ENCODE measurements at regions not wholly inside any gene's neighbourhood (a gene's known extent, or its start where the extent isn't known, plus 50 kb on each side); places are given as distances from the start of the nearest gene placed in this dataset.

DNA sequence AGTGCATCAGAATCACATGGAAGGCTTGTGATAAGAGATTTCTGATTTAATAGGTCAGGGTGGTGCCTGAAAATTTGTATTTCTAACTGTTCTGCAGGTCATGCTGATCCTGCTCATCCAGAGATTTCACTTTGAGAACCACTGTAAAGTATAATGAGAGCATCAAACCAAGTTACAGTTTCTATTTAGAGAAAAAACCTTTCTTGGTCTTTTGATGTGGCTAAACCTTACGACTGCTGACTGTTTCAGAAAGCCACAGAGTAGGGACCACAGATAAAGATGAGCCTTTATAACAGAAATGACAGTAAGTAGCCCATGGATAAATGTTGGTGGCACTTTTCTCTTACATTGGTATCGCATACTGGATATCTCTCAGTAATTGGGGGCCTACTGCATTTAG lies 109.4 kb upstream of the FANCL start:
- TF ChIP-seq POLR2AphosphoS5 (IDR thresholded peaks at IDR 0.05; ENCODE audit: low read depth, low read length) (no peak), TCF7L2 (IDR thresholded peaks at IDR 0.05; ENCODE audit: low read depth, low read length) (no peak), SIN3A (IDR thresholded peaks at IDR 0.05; ENCODE audit: borderline replicate concordance, insufficient read depth, low read depth, low read length) (no peak)
- TF ChIP-seq, protein P1, sequence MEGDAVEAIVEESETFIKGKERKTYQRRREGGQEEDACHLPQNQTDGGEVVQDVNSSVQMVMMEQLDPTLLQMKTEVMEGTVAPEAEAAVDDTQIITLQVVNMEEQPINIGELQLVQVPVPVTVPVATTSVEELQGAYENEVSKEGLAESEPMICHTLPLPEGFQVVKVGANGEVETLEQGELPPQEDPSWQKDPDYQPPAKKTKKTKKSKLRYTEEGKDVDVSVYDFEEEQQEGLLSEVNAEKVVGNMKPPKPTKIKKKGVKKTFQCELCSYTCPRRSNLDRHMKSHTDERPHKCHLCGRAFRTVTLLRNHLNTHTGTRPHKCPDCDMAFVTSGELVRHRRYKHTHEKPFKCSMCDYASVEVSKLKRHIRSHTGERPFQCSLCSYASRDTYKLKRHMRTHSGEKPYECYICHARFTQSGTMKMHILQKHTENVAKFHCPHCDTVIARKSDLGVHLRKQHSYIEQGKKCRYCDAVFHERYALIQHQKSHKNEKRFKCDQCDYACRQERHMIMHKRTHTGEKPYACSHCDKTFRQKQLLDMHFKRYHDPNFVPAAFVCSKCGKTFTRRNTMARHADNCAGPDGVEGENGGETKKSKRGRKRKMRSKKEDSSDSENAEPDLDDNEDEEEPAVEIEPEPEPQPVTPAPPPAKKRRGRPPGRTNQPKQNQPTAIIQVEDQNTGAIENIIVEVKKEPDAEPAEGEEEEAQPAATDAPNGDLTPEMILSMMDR (IDR thresholded peaks at IDR 0.05): no peak
- TF ChIP-seq, protein P2, sequence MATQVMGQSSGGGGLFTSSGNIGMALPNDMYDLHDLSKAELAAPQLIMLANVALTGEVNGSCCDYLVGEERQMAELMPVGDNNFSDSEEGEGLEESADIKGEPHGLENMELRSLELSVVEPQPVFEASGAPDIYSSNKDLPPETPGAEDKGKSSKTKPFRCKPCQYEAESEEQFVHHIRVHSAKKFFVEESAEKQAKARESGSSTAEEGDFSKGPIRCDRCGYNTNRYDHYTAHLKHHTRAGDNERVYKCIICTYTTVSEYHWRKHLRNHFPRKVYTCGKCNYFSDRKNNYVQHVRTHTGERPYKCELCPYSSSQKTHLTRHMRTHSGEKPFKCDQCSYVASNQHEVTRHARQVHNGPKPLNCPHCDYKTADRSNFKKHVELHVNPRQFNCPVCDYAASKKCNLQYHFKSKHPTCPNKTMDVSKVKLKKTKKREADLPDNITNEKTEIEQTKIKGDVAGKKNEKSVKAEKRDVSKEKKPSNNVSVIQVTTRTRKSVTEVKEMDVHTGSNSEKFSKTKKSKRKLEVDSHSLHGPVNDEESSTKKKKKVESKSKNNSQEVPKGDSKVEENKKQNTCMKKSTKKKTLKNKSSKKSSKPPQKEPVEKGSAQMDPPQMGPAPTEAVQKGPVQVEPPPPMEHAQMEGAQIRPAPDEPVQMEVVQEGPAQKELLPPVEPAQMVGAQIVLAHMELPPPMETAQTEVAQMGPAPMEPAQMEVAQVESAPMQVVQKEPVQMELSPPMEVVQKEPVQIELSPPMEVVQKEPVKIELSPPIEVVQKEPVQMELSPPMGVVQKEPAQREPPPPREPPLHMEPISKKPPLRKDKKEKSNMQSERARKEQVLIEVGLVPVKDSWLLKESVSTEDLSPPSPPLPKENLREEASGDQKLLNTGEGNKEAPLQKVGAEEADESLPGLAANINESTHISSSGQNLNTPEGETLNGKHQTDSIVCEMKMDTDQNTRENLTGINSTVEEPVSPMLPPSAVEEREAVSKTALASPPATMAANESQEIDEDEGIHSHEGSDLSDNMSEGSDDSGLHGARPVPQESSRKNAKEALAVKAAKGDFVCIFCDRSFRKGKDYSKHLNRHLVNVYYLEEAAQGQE (IDR thresholded peaks at IDR 0.05; ENCODE audit: insufficient read depth in 1 of 2, low read depth in 2 of 2, low read length in 1 of 2): no peak
- no peaks in the 10 kb centered on the region for H3K36me3 ChIP-seq (ENCODE audit: control insufficient read depth, insufficient read depth, low read length)
- H3K9me3 ChIP-seq (ENCODE audit: control insufficient read depth, insufficient read depth, low read depth, low read length): no peaks in the 10 kb centered on the region
- ChIA-PET POLR2A (no interaction called here), CTCF (no interaction called here)
- no peak overlapping the region for H3K27ac ChIP-seq (ENCODE audit: low read length)
- BruUV-seq (replicated peaks): no TSS peak
- no peaks in the 10 kb centered on the region for H3K4me1 ChIP-seq (ENCODE audit: control insufficient read depth, insufficient read depth, low read length)
- no peak overlapping the region for H3K4me3 ChIP-seq (ENCODE audit: low read depth in 2 of 2, low read length in 2 of 2)
- intact Hi-C loops (cut with micrococcal nuclease; ENCODE audit: unreplicated experiment) (no loop called here), in situ Hi-C loops (cut with HindIII; ENCODE audit: low pct_unique_long_range_greater_than_20kb, low sequenced_read_pairs) (no loop called here)
- DNase-seq (ENCODE audit: low read depth, low spot score): no peak
- no peak for ATAC-seq
- H3K27me3 ChIP-seq (ENCODE audit: control insufficient read depth, insufficient read depth, low read length): no peaks in the 10 kb centered on the region

DNA sequence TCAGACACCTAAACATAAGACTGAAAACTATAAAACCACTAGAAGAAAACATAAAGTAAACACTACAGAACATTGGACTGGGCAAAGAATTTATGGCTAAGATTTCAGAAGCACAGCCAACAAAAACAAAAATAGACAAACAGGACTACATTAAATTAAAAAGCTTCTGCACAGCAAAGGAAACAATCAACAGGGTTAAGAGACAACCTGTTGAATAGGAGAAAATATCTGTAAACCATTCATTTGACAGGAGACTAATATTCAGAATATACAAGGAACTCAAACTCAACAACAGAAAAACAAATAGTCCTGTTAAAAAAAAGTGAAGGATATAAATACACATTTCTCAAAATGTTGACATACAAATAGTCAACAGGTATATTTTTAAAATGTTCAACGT lies 106.7 kb upstream of the FANCL start:
- intact Hi-C loops (cut with micrococcal nuclease; ENCODE audit: unreplicated experiment): no loop called here
- ATAC-seq (no peak), DNase-seq (ENCODE audit: low read depth, low spot score) (no peak)
- POLR2A ChIA-PET: no interaction called here
- Histone ChIP-seq H3K9me3 (ENCODE audit: control insufficient read depth, insufficient read depth, low read depth, low read length) (no peaks in the 10 kb centered on the region), H3K27me3 (ENCODE audit: control insufficient read depth, insufficient read depth, low read length) (no peaks in the 10 kb centered on the region), H3K4me3 (ENCODE audit: low read depth in 2 of 2, low read length in 2 of 2) (no peak overlapping the region), H3K4me1 (ENCODE audit: control insufficient read depth, insufficient read depth, low read length) (no peaks in the 10 kb centered on the region), H3K36me3 (ENCODE audit: control insufficient read depth, insufficient read depth, low read length) (no peaks in the 10 kb centered on the region), H3K27ac (ENCODE audit: low read length) (no peak overlapping the region)
- no TSS peak for BruUV-seq (replicated peaks)
- CTCF ChIA-PET: no interaction called here
- no peak for TF ChIP-seq SIN3A (IDR thresholded peaks at IDR 0.05; ENCODE audit: borderline replicate concordance, insufficient read depth, low read depth, low read length)
- TF ChIP-seq POLR2AphosphoS5 (IDR thresholded peaks at IDR 0.05; ENCODE audit: low read depth, low read length): no peak
- TF ChIP-seq, protein P2 (IDR thresholded peaks at IDR 0.05; ENCODE audit: insufficient read depth in 1 of 2, low read depth in 2 of 2, low read length in 1 of 2): no peak
- no peak for TF ChIP-seq TCF7L2 (IDR thresholded peaks at IDR 0.05; ENCODE audit: low read depth, low read length)
- TF ChIP-seq, protein P1 (IDR thresholded peaks at IDR 0.05): no peak
- in situ Hi-C loops (cut with HindIII; ENCODE audit: low pct_unique_long_range_greater_than_20kb, low sequenced_read_pairs): no loop called here
